HG03175 (cell line): ENCODE measurements at regions not wholly inside any gene's neighbourhood (a gene's known extent, or its start where the extent isn't known, plus 50 kb on each side); places are given as distances from the start of the nearest gene placed in this dataset.
"Not testable (repeated sequence)": the region's sequence is repeated elsewhere in the genome, so short reads cannot be mapped to it uniquely, and the experiment has no call there.

Experiments used
- ATAC-seq: cut with Tn5 transposase; IDR thresholded peaks from one replicate; pipeline ENCODE4 v1.9.1; 2021; ENCODE audit warnings: mild to moderate bottlenecking, moderate library complexity; ENCODE audit not compliant: unreplicated experiment

- ATAC-seq = no peak
These were observed 251.6 kb downstream of the GATA3 start for GRCh38 chr10:8305876-8306652.

GRCh38 chr10:8306685-8307364, 252.3 kb downstream of the GATA3 start:
- no peak for ATAC-seq

- no peak for ATAC-seq
These were observed 256.4 kb downstream of the GATA3 start for GRCh38 chr10:8310930-8311329.

GRCh38 chr10:8311526-8312070, 257.1 kb downstream of the GATA3 start:
- no peak for ATAC-seq

- ATAC-seq = no peak
These were observed 257.6 kb downstream of the GATA3 start for GRCh38 chr10:8312079-8312478.

- ATAC-seq = no peak
These were observed 258.3 kb downstream of the GATA3 start for GRCh38 chr10:8312781-8313180.

- ATAC-seq = no peak
These were observed 260.0 kb downstream of the GATA3 start for GRCh38 chr10:8314486-8314885.

GRCh38 chr10:8315619-8316021, 261.1 kb downstream of the GATA3 start:
- ATAC-seq = no peak

GRCh38 chr10:8316284-8316683, 261.8 kb downstream of the GATA3 start:
- no peak for ATAC-seq

GRCh38 chr10:8318429-8318828, 263.9 kb downstream of the GATA3 start:
- ATAC-seq = not testable (repeated sequence)

GRCh38 chr10:8318956-8319355, 264.5 kb downstream of the GATA3 start:
- no peak for ATAC-seq

GRCh38 chr10:8319704-8320103, 265.2 kb downstream of the GATA3 start:
- no peak for ATAC-seq

GRCh38 chr10:8321990-8322389, 267.5 kb downstream of the GATA3 start:
- ATAC-seq = no peak

GRCh38 chr10:8323428-8324054, 269.1 kb downstream of the GATA3 start:
- no peak for ATAC-seq

GRCh38 chr10:8325024-8325980, 270.8 kb downstream of the GATA3 start:
- ATAC-seq = no peak

- ATAC-seq = no peak
These were observed 272.1 kb downstream of the GATA3 start for GRCh38 chr10:8326396-8327139.

- no peak for ATAC-seq
These were observed 272.6 kb downstream of the GATA3 start for GRCh38 chr10:8327140-8327423.

GRCh38 chr10:8331387-8331786, 276.9 kb downstream of the GATA3 start:
- ATAC-seq = no peak

- ATAC-seq = peak; percentile 95
These were observed 277.6 kb downstream of the GATA3 start for GRCh38 chr10:8331896-8332729.
